ENCODE measurements at regions not wholly inside any gene's neighbourhood (a gene's known extent, or its start where the extent isn't known, plus 50 kb on each side); places are given as distances from the start of the nearest gene placed in this dataset.

GRCh38 chr6:68043122-68043398 lies 592.0 kb upstream of the ADGRB3 start:
- no peak for FAIRE-seq
- 0 out of 2 replicates have a peak, but pooled peaks cover 7% of the 10 kb centered on the region for H3K9me3 ChIP-seq (replicated peaks; ENCODE audit: control insufficient read depth, insufficient read depth, low read depth, low read length)
- DNase-seq (ENCODE audit: extremely low read depth in 1 of 4, low spot score in 3 of 4), result no peak
- peak overlapping the region; percentile 97 for H3K27ac ChIP-seq (ENCODE audit: extremely low read depth, low read depth, low read length)
- no peaks in the 10 kb centered on the region for H3K27me3 ChIP-seq (ENCODE audit: control insufficient read depth in 2 of 2, insufficient read depth in 2 of 2, low read length in 2 of 2)
- ChIA-PET CTCF (ENCODE audit: low intra/inter-chr PET ratio) (no interaction called here), POLR2A (interaction anchor here (1.8 kb wide), 1 partner anchor 154 kb away, joined by 4 read pairs; no protein-coding TSS in a partner anchor)
- no TSS peak for BruUV-seq (replicated peaks)
- ATAC-seq, result no peak
- no peaks in the 10 kb centered on the region for H4K20me1 ChIP-seq (replicated peaks; ENCODE audit: control insufficient read depth, insufficient read depth, low read length)
- H3K79me2 ChIP-seq (ENCODE audit: control insufficient read depth, insufficient read depth, low read length), result peaks cover 92% of the 10 kb centered on the region
- H3K4me2 ChIP-seq (ENCODE audit: insufficient read depth, low read length), result peak overlapping the region; percentile 82
- H3K4me1 ChIP-seq (replicated peaks in 1 of 2; ENCODE audit: control insufficient read depth in 2 of 2, insufficient read depth in 2 of 2, low read length in 2 of 2), result peaks cover 0 to 4% of the 10 kb centered on the region in 2 experiments; a peak in 3 of 5 replicates
- peak overlapping the region; percentile 30 for H2AFZ ChIP-seq (ENCODE audit: low read depth, low read length)
- in situ Hi-C loops (cut with MboI), result loop anchor here (5.0 kb wide), 1 partner anchor 156 kb away; no protein-coding TSS in a partner anchor
- H3K4me3 ChIP-seq, result peak overlapping the region; percentile 60
- no peaks in the 10 kb centered on the region for H3K9me1 ChIP-seq (ENCODE audit: control insufficient read depth, insufficient read depth, low read length)
- H3K9ac ChIP-seq (ENCODE audit: insufficient read depth in 1 of 2, low read depth in 2 of 2, low read length in 2 of 2), result peak overlapping the region in 1 of 2 experiments; percentile 95; a peak in 2 of 4 replicates
- intact Hi-C loops (cut with micrococcal nuclease), result loop anchor here (1.0 to 2.0 kb wide), 2 partner anchors 154 to 612 kb away; no protein-coding TSS in a partner anchor
- H3K36me3 ChIP-seq (ENCODE audit: control insufficient read depth, insufficient read depth, low read length), result peaks cover 16% of the 10 kb centered on the region; the same call in 1 of the 3 replicates
- TF ChIP-seq ZNF134 (CRISPR knock-in tag; conservative IDR thresholded peaks at IDR 0.05), result no peak
- TF ChIP-seq ATF4 (CRISPR knock-in tag; IDR thresholded peaks at IDR 0.05), result no peak
- TF ChIP-seq HIVEP1 (CRISPR knock-in tag; IDR thresholded peaks at IDR 0.05), result no peak
- peak; percentile 20 to 92; a peak in 3 of 4 replicates for TF ChIP-seq MLLT1 (IDR thresholded peaks at IDR 0.05)
- no peak for TF ChIP-seq TBL1XR1 (IDR thresholded peaks at IDR 0.05; ENCODE audit: low read length in 2 of 2)
- no peak for TF ChIP-seq THRA (IDR thresholded peaks at IDR 0.05)
- no peak for TF ChIP-seq ZNF384 (IDR thresholded peaks at IDR 0.05; ENCODE audit: low read depth, low read length)
- no peak for TF ChIP-seq TEAD4 (IDR thresholded peaks at IDR 0.05; ENCODE audit: low read length)
- no peak for TF ChIP-seq TEAD4 (CRISPR knock-in tag; IDR thresholded peaks at IDR 0.05; ENCODE audit: borderline replicate concordance)
- TF ChIP-seq MEIS2 (IDR thresholded peaks at IDR 0.05; ENCODE audit: partially characterized antibody), result peak; percentile 2
- TF ChIP-seq MAX (CRISPR knock-in tag; IDR thresholded peaks at IDR 0.05), result no peak
- TF ChIP-seq HMG20A (CRISPR knock-in tag; conservative IDR thresholded peaks at IDR 0.05), result no peak
- no peak for TF ChIP-seq KAT2B (IDR thresholded peaks at IDR 0.05; ENCODE audit: low read depth, low read length)
- TF ChIP-seq ZNF311 (CRISPR knock-in tag; IDR thresholded peaks at IDR 0.05), result no peak
- TF ChIP-seq NCOA1 (IDR thresholded peaks at IDR 0.05; ENCODE audit: low read depth), result no peak
- TF ChIP-seq CCAR2 (IDR thresholded peaks at IDR 0.05; ENCODE audit: low read depth, low read length), result no peak
- no peak for TF ChIP-seq MYBL2 (IDR thresholded peaks at IDR 0.05; ENCODE audit: low read depth)
- TF ChIP-seq MYBL2 (CRISPR knock-in tag; IDR thresholded peaks at IDR 0.05; ENCODE audit: borderline replicate concordance), result no peak
- TF ChIP-seq YBX1 (IDR thresholded peaks at IDR 0.05), result no peak
- TF ChIP-seq ZBTB1 (CRISPR knock-in tag; IDR thresholded peaks at IDR 0.05; ENCODE audit: borderline replicate concordance, low read depth), result no peak
- TF ChIP-seq DEAF1 (CRISPR knock-in tag; IDR thresholded peaks at IDR 0.05), result 0 out of 2 replicates have a peak, but pooled peaks have one; percentile 10

All from K562 (cell line).